ENCODE measurements at regions not wholly inside any gene's neighbourhood (a gene's known extent, or its start where the extent isn't known, plus 50 kb on each side); places are given as distances from the start of the nearest gene placed in this dataset.

- no peak for TF ChIP-seq ZNF395 (CRISPR knock-in tag; IDR thresholded peaks at IDR 0.05)
Measured at GRCh38 chr6:40928307-40928706, 110.7 kb downstream of the UNC5CL start (continued).

- Histone ChIP-seq H3K36me3 (ENCODE audit: control insufficient read depth, insufficient read depth, low read length) (no peaks in the 10 kb centered on the region), H3K4me2 (ENCODE audit: insufficient read depth, low read length) (no peak overlapping the region), H3K4me1 (replicated peaks in 1 of 2; ENCODE audit: control insufficient read depth in 2 of 2, insufficient read depth in 2 of 2, low read length in 2 of 2) (peaks cover 0 to under 1% of the 10 kb centered on the region in 2 experiments; a peak in 1 of 5 replicates), H4K20me1 (replicated peaks; ENCODE audit: control insufficient read depth, insufficient read depth, low read length) (no peaks in the 10 kb centered on the region; the same call in 1 of the 2 replicates), H3K9me3 (replicated peaks; ENCODE audit: control insufficient read depth, insufficient read depth, low read depth, low read length) (no peaks in the 10 kb centered on the region), H2AFZ (ENCODE audit: low read depth, low read length) (no peak overlapping the region), H3K4me3 (no peak overlapping the region), H3K9me1 (ENCODE audit: control insufficient read depth, insufficient read depth, low read length) (no peaks in the 10 kb centered on the region), H3K27me3 (ENCODE audit: control insufficient read depth in 2 of 2, insufficient read depth in 2 of 2, low read length in 2 of 2) (peaks cover 17 to 28% of the 10 kb centered on the region in 2 experiments; a peak in 3 of 5 replicates), H3K9ac (ENCODE audit: insufficient read depth in 1 of 2, low read depth in 2 of 2, low read length in 2 of 2) (no peak overlapping the region), H3K27ac (ENCODE audit: extremely low read depth, low read depth, low read length) (no peak overlapping the region), H3K79me2 (ENCODE audit: control insufficient read depth, insufficient read depth, low read length) (no peaks in the 10 kb centered on the region)
- ATAC-seq (no peak), DNase-seq (ENCODE audit: extremely low read depth in 1 of 4, low spot score in 3 of 4) (no peak), FAIRE-seq (no peak)
- in situ Hi-C loops (cut with MboI) (no loop called here), intact Hi-C loops (cut with micrococcal nuclease) (no loop called here)
- BruUV-seq (replicated peaks), result no TSS peak
- TF ChIP-seq HSF4 (CRISPR knock-in tag; IDR thresholded peaks at IDR 0.05; ENCODE audit: borderline replicate concordance), result no peak
- TF ChIP-seq GABPA (tag; conservative IDR thresholded peaks at IDR 0.05; ENCODE audit: low read depth), result no peak
- no peak for TF ChIP-seq PHF20 (IDR thresholded peaks at IDR 0.05; ENCODE audit: partially characterized antibody)
- TF ChIP-seq ATF1 (CRISPR knock-in tag; IDR thresholded peaks at IDR 0.05), result no peak
- no peak for TF ChIP-seq ATF1 (tag; IDR thresholded peaks at IDR 0.05)
- TF ChIP-seq TRIM28 (IDR thresholded peaks at IDR 0.05), result no peak
- no peak for TF ChIP-seq ASH1L (IDR thresholded peaks at IDR 0.05; ENCODE audit: borderline replicate concordance, low read depth, partially characterized antibody)
- TF ChIP-seq HDAC6 (IDR thresholded peaks at IDR 0.05; ENCODE audit: low read depth, low read length), result no peak
- no peak for TF ChIP-seq ZNF551 (CRISPR knock-in tag; IDR thresholded peaks at IDR 0.05)
- no peak for TF ChIP-seq NBN (IDR thresholded peaks at IDR 0.05; ENCODE audit: low read depth)
- no peak for TF ChIP-seq ZNF76 (CRISPR knock-in tag; IDR thresholded peaks at IDR 0.05; ENCODE audit: borderline replicate concordance)
- TF ChIP-seq KAT8 (IDR thresholded peaks at IDR 0.05; ENCODE audit: low read depth), result no peak
- no peak for TF ChIP-seq CEBPG (CRISPR knock-in tag; IDR thresholded peaks at IDR 0.05)
- no peak for TF ChIP-seq CEBPG (tag; conservative IDR thresholded peaks at IDR 0.05 in 1 of 2, IDR thresholded peaks at IDR 0.05 in 1 of 2)
- no peak for TF ChIP-seq ZNF717 (CRISPR knock-in tag; IDR thresholded peaks at IDR 0.05)
- no peak for TF ChIP-seq MEF2D (tag; conservative IDR thresholded peaks at IDR 0.05; ENCODE audit: low read depth)
- ChIA-PET POLR2A (no interaction called here), CTCF (ENCODE audit: low intra/inter-chr PET ratio) (no interaction called here)
- 0% methylated on average over 1 of the region's 1 CpG for WGBS (ENCODE audit: insufficient coverage, low coverage, missing lambda C conversion rate)
Measured at GRCh38 chr6:40925341-40925740, 113.7 kb downstream of the UNC5CL start.
